Activated CD8-positive, alpha-beta T cell treated with anti-CD3 and anti-CD28 coated beads for 36 hours (primary cell): ENCODE measurements at regions not wholly inside any gene's neighbourhood (a gene's known extent, or its start where the extent isn't known, plus 50 kb on each side); places are given as distances from the start of the nearest gene placed in this dataset.

Experiments
- ATAC-seq: fragments of 200-7000 bp; cut with Tn5 transposase; one replicate; pipeline ENCODE4 v1.10.0; 2021; ENCODE audit warnings: mild to moderate bottlenecking, moderate library complexity
- CTCF ChIA-PET: fragments of 350-600 bp; sonication (Branson Sonifier 250); formaldehyde crosslinking; loops from one replicate; lab custom pipeline; 2021; ENCODE audit warnings: antibody characterized with exemption; lab: Charles Lee
- POLR2A ChIA-PET: fragments of 350-600 bp; sonication (Branson Sonifier 250); formaldehyde crosslinking; loops from one replicate; lab custom pipeline; 2021; ENCODE audit warnings: antibody characterized with exemption; lab: Charles Lee
- DNase-seq: peaks from one replicate; pipeline ENCODE4 v3.0.0-alpha.2; 2020
- H3K27ac Mint-ChIP-seq: one replicate; pipeline ENCODE4 v1.8.0; 2021; ENCODE audit warnings: mild to moderate bottlenecking, mixed read lengths
- H3K27me3 Mint-ChIP-seq: one replicate; pipeline ENCODE4 v1.8.0; 2021; ENCODE audit warnings: mixed read lengths
- H3K36me3 Mint-ChIP-seq: one replicate; pipeline ENCODE4 v1.8.0; 2021; ENCODE audit warnings: low read depth, mixed read lengths
- H3K4me1 Mint-ChIP-seq: one replicate; pipeline ENCODE4 v1.8.0; 2021; ENCODE audit warnings: low read depth, mixed read lengths
- H3K4me3 Mint-ChIP-seq: one replicate; pipeline ENCODE4 v1.8.0; 2021; ENCODE audit warnings: mild to moderate bottlenecking, moderate library complexity, mixed read lengths
- H3K9me3 Mint-ChIP-seq: one replicate; pipeline ENCODE4 v1.8.0; 2021; ENCODE audit warnings: mixed read lengths
- CTCF ChIP-seq: fragments of 200-600 bp; IDR thresholded peaks from one replicate; pipeline ENCODE4 v1.8.0; 2022; ENCODE audit warnings: antibody characterized with exemption, mild to moderate bottlenecking
- intact Hi-C: fragments of 100-400 bp; cut with micrococcal nuclease; formaldehyde crosslinking; loops from one replicate; pipeline ENCODE4 v1.10.0; 2022

- no peak overlapping the region for H3K27ac Mint-ChIP-seq
- ChIA-PET POLR2A (no interaction called here), CTCF (interaction anchor here (12.0 kb wide), 1 partner anchor 112 kb away, joined by 111 read pairs; no protein-coding TSS in a partner anchor)
- no peak overlapping the region for H3K4me3 Mint-ChIP-seq
- no peak for TF ChIP-seq CTCF
- DNase-seq = no peak
- intact Hi-C loops = loop anchor here (5.0 kb wide), 1 partner anchor 63 kb away; the partner anchor contains the start of gene LRP8
- H3K9me3 Mint-ChIP-seq = peaks cover 2% of the 10 kb centered on the region
- H3K36me3 Mint-ChIP-seq = no peaks in the 10 kb centered on the region
- H3K4me1 Mint-ChIP-seq = no peaks in the 10 kb centered on the region
- ATAC-seq = no peak
- no peaks in the 10 kb centered on the region for H3K27me3 Mint-ChIP-seq
Measured at GRCh38 chr1:53390261-53390660, 62.4 kb upstream of the LRP8 start.

GRCh38 chr1:53390736-53391135 is 62.9 kb upstream of the LRP8 start:
- DNase-seq (no peak), ATAC-seq (no peak)
- ChIA-PET POLR2A (no interaction called here), CTCF (interaction anchor here (12.0 kb wide), 1 partner anchor 112 kb away, joined by 111 read pairs; no protein-coding TSS in a partner anchor)
- no peak for TF ChIP-seq CTCF
- Mint-ChIP-seq H3K9me3 (peaks cover 2% of the 10 kb centered on the region), H3K4me1 (no peaks in the 10 kb centered on the region), H3K27ac (no peak overlapping the region), H3K27me3 (no peaks in the 10 kb centered on the region), H3K36me3 (no peaks in the 10 kb centered on the region), H3K4me3 (no peak overlapping the region)
- intact Hi-C loops = loop anchor here (5.0 kb wide), 1 partner anchor 63 kb away; the partner anchor contains the start of gene LRP8

GRCh38 chr1:53391296-53391695 is 63.4 kb upstream of the LRP8 start:
- Mint-ChIP-seq H3K36me3 (no peaks in the 10 kb centered on the region), H3K9me3 (peaks cover 2% of the 10 kb centered on the region), H3K4me3 (no peak overlapping the region), H3K27ac (no peak overlapping the region), H3K4me1 (no peaks in the 10 kb centered on the region), H3K27me3 (no peaks in the 10 kb centered on the region)
- POLR2A ChIA-PET = no interaction called here
- CTCF ChIA-PET = interaction anchor here (12.0 kb wide), 1 partner anchor 113 kb away, joined by 111 read pairs; no protein-coding TSS in a partner anchor
- no peak for DNase-seq
- no peak for ATAC-seq
- intact Hi-C loops = loop anchor here (5.0 kb wide), 1 partner anchor 64 kb away; the partner anchor contains the start of gene LRP8
- no peak for TF ChIP-seq CTCF

GRCh38 chr1:53391982-53392381 is 64.1 kb upstream of the LRP8 start:
- intact Hi-C loops = loop anchor here (2.0 to 5.0 kb wide), 2 partner anchors 65 to 113 kb away; partner anchors contain the start of gene LRP8
- CTCF ChIA-PET = interaction anchor here (1.1 to 12.0 kb wide), 3 partner anchors 14 to 114 kb away, joined by 3 to 111 read pairs (median 60); no protein-coding TSS in a partner anchor
- peaks cover 2% of the 10 kb centered on the region for H3K9me3 Mint-ChIP-seq
- ATAC-seq = no peak
- POLR2A ChIA-PET = no interaction called here
- H3K4me3 Mint-ChIP-seq = no peak overlapping the region
- no peak overlapping the region for H3K27ac Mint-ChIP-seq
- no peak for DNase-seq
- H3K4me1 Mint-ChIP-seq = no peaks in the 10 kb centered on the region
- no peaks in the 10 kb centered on the region for H3K36me3 Mint-ChIP-seq
- H3K27me3 Mint-ChIP-seq = no peaks in the 10 kb centered on the region
- no peak for TF ChIP-seq CTCF

GRCh38 chr1:53392460-53392859 is 64.6 kb upstream of the LRP8 start:
- no peak for TF ChIP-seq CTCF
- POLR2A ChIA-PET = interaction anchor here (0.5 kb wide), 1 partner anchor 20 kb away, joined by 3 read pairs; no protein-coding TSS in a partner anchor
- Mint-ChIP-seq H3K36me3 (no peaks in the 10 kb centered on the region), H3K4me1 (no peaks in the 10 kb centered on the region), H3K4me3 (no peak overlapping the region), H3K27ac (no peak overlapping the region), H3K9me3 (no peaks in the 10 kb centered on the region), H3K27me3 (no peaks in the 10 kb centered on the region)
- intact Hi-C loops = loop anchor here (2.0 to 5.0 kb wide), 2 partner anchors 65 to 114 kb away; partner anchors contain the start of gene LRP8
- no peak for DNase-seq
- ATAC-seq = no peak
- CTCF ChIA-PET = interaction anchor here (0.6 to 12.0 kb wide), 19 partner anchors 14 to 137 kb away, joined by 3 to 111 read pairs (median 5); no protein-coding TSS in a partner anchor
